GM12878 (cell line): ENCODE measurements at regions not wholly inside any gene's neighbourhood (a gene's known extent, or its start where the extent isn't known, plus 50 kb on each side); places are given as distances from the start of the nearest gene placed in this dataset.

Source experiments
- ATAC-seq: fragments of 200-7000 bp; cut with Tn5 transposase; 3 replicates; pipeline ENCODE4 v1.9.1; 2020; ENCODE audit warnings: mild to moderate bottlenecking, moderate library complexity
- BruUV-seq: library from RNA; stranded (reverse); fragments of 400-500 nt; replicated peaks from 2 replicates; lab custom pipeline; 2021; lab: Mats Ljungman, UMichigan
- CTCF ChIA-PET: fragments of 300-600 bp; sonication (Branson Sonifier 250); formaldehyde crosslinking; extraction: SDS; loops from one replicate; lab custom pipeline; 2021; ENCODE audit warnings: inconsistent platforms; lab: Yijun Ruan, JAX
- POLR2A ChIA-PET: fragments of 350-600 bp; formaldehyde crosslinking; extraction: SDS; loops from one replicate; lab custom pipeline; 2021; ENCODE audit warnings: inconsistent platforms; lab: Charles Lee
- RAD21 ChIA-PET: fragments of 300-600 bp; sonication (Branson Sonifier 250); formaldehyde crosslinking; loops from one replicate; lab custom pipeline; 2023; ENCODE audit warnings: antibody characterized with exemption; ENCODE audit not compliant: unreplicated experiment; lab: Charles Lee
- SMC1A ChIA-PET: fragments of 300-600 bp; sonication (Branson Sonifier 250); formaldehyde crosslinking; loops from one replicate; lab custom pipeline; 2023; ENCODE audit not compliant: unreplicated experiment, uncharacterized antibody; lab: Charles Lee
- DNase-seq: peaks from one replicate; pipeline ENCODE4 v3.0.0-alpha.2; 2011; ENCODE audit warnings: low read depth, low spot score
- FAIRE-seq: peaks from 3 replicates; lab custom pipeline; 2011; peaks lifted over from hg19 to GRCh38; lab: Jason Lieb, UNC
- H2AFZ ChIP-seq: 2 replicates; pipeline ENCODE4 v1.6.0; 2011; ENCODE audit warnings: low read depth, low read length, control low read depth; ENCODE audit not compliant: control insufficient read depth
- H3K27ac ChIP-seq: 2 replicates; pipeline ENCODE4 v1.5.1; 2011; ENCODE audit warnings: control low read depth; ENCODE audit not compliant: control insufficient read depth, insufficient read depth
- H3K27me3 ChIP-seq, 2 experiments: replicated peaks in 1 of 2; 2 replicates each; pipeline versions ENCODE4 v1.6.0 to v1.6.1; 2011; ENCODE audit warnings: low read length in 1 of 2; ENCODE audit not compliant: control insufficient read depth in 2 of 2, insufficient read depth in 2 of 2
- H3K36me3 ChIP-seq, 2 experiments: 2 replicates each; pipeline ENCODE4 v1.5.1; 2011; ENCODE audit warnings: low read length in 1 of 2; ENCODE audit not compliant: control insufficient read depth in 2 of 2, insufficient read depth in 2 of 2
- H3K4me1 ChIP-seq: 2 replicates; pipeline ENCODE4 v1.6.1; 2011; ENCODE audit warnings: mild to moderate bottlenecking, low read length, moderate library complexity, mixed read lengths; ENCODE audit not compliant: control insufficient read depth, insufficient read depth
- H3K4me2 ChIP-seq: 2 replicates; pipeline ENCODE4 v1.6.0; 2011; ENCODE audit warnings: control low read depth; ENCODE audit not compliant: control insufficient read depth, insufficient read depth
- H3K4me3 ChIP-seq: fragments of 200-600 bp; sonication (generic); 2 replicates; pipeline ENCODE4 v1.5.1; 2016
- H3K79me2 ChIP-seq: 2 replicates; pipeline ENCODE4 v1.6.0; 2011; ENCODE audit warnings: low read length; ENCODE audit not compliant: control insufficient read depth, insufficient read depth
- H3K9ac ChIP-seq: 2 replicates; pipeline ENCODE4 v1.8.0; 2011; ENCODE audit warnings: low read length, control low read depth, mixed read lengths; ENCODE audit not compliant: control insufficient read depth, insufficient read depth
- H3K9me3 ChIP-seq: replicated peaks from 3 replicates; pipeline ENCODE4 v1.5.1; 2011; ENCODE audit warnings: mild to moderate bottlenecking, low read length; ENCODE audit not compliant: control insufficient read depth, insufficient read depth
- H4K20me1 ChIP-seq: 2 replicates; pipeline ENCODE4 v1.6.0; 2011; ENCODE audit not compliant: control insufficient read depth, insufficient read depth
- ATF7 ChIP-seq: fragments of 450-650 bp; IDR thresholded peaks from 2 replicates; pipeline ENCODE4 v1.6.1; 2016; ENCODE audit warnings: low read depth, mild to moderate bottlenecking
- BCL11A ChIP-seq: IDR thresholded peaks from 2 replicates; pipeline ENCODE4 v1.6.1; 2011; ENCODE audit warnings: low read depth, low read length
- DPF2 ChIP-seq: fragments of 450-650 bp; IDR thresholded peaks from 2 replicates; pipeline ENCODE4 v1.6.1; 2017; ENCODE audit warnings: mild to moderate bottlenecking
- FOXK2 ChIP-seq: fragments of 450-650 bp; IDR thresholded peaks from 2 replicates; pipeline ENCODE4 v1.6.1; 2017; ENCODE audit warnings: mild to moderate bottlenecking, moderate library complexity
- HDAC2 ChIP-seq: fragments of 200-600 bp; sonication (generic); IDR thresholded peaks from 2 replicates; pipeline ENCODE4 v1.6.1; 2017
- KAT2A ChIP-seq: conservative IDR thresholded peaks from 2 replicates; pipeline ENCODE4 v1.6.1; 2011; ENCODE audit warnings: low read depth, low read length; ENCODE audit not compliant: control insufficient read depth
- MEF2B ChIP-seq: fragments of 450-650 bp; IDR thresholded peaks from 2 replicates; pipeline ENCODE4 v1.6.1; 2018; ENCODE audit warnings: mild to moderate bottlenecking, moderate library complexity; ENCODE audit not compliant: partially characterized antibody, poor library complexity, severe bottlenecking
- MYB ChIP-seq: fragments of 150-350 bp; IDR thresholded peaks from 2 replicates; pipeline ENCODE4 v1.6.1; 2014; ENCODE audit warnings: mild to moderate bottlenecking, low read depth, low read length, borderline replicate concordance
- NFYB ChIP-seq: IDR thresholded peaks from 2 replicates; pipeline ENCODE4 v1.6.1; 2011; ENCODE audit warnings: low read depth, mild to moderate bottlenecking, low read length, improper control_type of control experiment, moderate library complexity; ENCODE audit not compliant: insufficient read depth
- SMC3 ChIP-seq: IDR thresholded peaks from 2 replicates; pipeline ENCODE4 v1.6.1; 2011; ENCODE audit warnings: low read length, improper control_type of control experiment, borderline replicate concordance
- TCF7 ChIP-seq: IDR thresholded peaks from 2 replicates; pipeline ENCODE4 v1.6.1; 2014; ENCODE audit warnings: antibody characterized with exemption, borderline replicate concordance
- USF2 ChIP-seq: IDR thresholded peaks from 2 replicates; pipeline ENCODE4 v1.6.1; 2011; ENCODE audit warnings: low read depth, low read length, improper control_type of control experiment, borderline replicate concordance
- YBX1 ChIP-seq: fragments of 450-650 bp; IDR thresholded peaks from 2 replicates; pipeline ENCODE4 v1.6.1; 2016; ENCODE audit warnings: antibody characterized with exemption
- ZBTB33 ChIP-seq: fragments of 450-650 bp; IDR thresholded peaks from 2 replicates; pipeline ENCODE4 v1.6.1; 2017; ENCODE audit warnings: mild to moderate bottlenecking
- ZBTB4 ChIP-seq: fragments of 450-650 bp; formaldehyde crosslinking; IDR thresholded peaks from 2 replicates; pipeline ENCODE4 v1.4.0; 2022; ENCODE audit warnings: mild to moderate bottlenecking, moderate library complexity
- ZNF207 ChIP-seq: fragments of 450-650 bp; IDR thresholded peaks from 2 replicates; pipeline ENCODE4 v1.6.1; 2014; ENCODE audit warnings: antibody characterized with exemption, mild to moderate bottlenecking, borderline replicate concordance
- ZNF274 ChIP-seq: IDR thresholded peaks from one replicate; pipeline ENCODE4 v1.8.0; 2011; ENCODE audit not compliant: insufficient read length, insufficient read depth
- WGBS: methylation state at CpG from one replicate; pipeline ENCODE4 v1.1.6; 2016; ENCODE audit warnings: low lambda C conversion rate; ENCODE audit not compliant: insufficient replicate concordance, insufficient coverage; ENCODE audit errors: missing lambda C conversion rate; 5-methylcytosine and 5-hydroxymethylcytosine counted together
- in situ Hi-C: fragments of 300-500 bp; cut with MboI; formaldehyde crosslinking; loops from 9 replicates; pipeline ENCODE4 v1.14.3; 2018; ENCODE audit warnings: mixed read lengths
- intact Hi-C: fragments of 100-400 bp; cut with micrococcal nuclease; formaldehyde crosslinking; loops from one replicate; pipeline ENCODE4 v1.14.2; 2022; ENCODE audit not compliant: unreplicated experiment
- TF ChIP-seq, protein P1 (sequence below): fragments of 450-650 bp; IDR thresholded peaks from 2 replicates; pipeline ENCODE4 v1.6.1; 2016; ENCODE audit warnings: mild to moderate bottlenecking

DNA sequence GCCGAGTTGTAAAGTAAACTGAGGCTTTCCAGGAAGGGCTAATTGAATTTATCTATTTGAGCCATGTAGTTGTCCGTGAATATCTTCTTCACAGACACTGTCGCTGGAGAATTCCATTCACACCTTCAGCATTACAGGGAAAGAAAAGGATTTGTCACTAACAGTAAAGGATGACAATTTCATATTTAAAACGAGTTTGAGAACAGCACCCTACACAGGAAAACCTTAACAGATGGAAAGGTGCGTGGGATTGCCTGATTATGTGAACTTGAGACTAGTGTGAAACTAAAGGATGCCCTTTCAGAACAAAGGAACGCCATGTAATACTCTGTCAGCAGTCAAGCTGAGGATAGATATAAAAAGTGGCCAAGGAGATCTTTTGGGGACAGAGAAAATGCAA is 492.5 kb upstream of the ADGRL2 start (continued):
- TF ChIP-seq ZNF274 = no peak

DNA sequence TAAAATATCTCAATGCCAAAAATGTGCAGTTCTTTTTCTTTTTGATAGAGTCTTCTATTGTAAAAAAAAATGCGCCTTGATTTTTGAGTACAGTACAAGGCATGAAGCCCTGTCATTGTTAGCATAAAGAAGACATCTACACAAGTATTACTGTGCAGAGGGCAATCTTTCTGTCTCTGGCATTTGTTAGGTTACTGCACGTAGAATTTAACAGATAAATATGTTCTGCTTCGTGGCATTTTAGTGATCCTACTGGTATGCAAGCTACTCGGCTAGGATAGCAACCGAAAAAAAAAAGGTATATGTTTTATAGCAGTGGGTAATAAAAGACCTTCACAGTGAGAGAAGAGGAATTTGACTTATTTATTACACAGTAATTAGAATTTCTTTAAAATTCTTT is 492.9 kb upstream of the ADGRL2 start:
- Histone ChIP-seq H3K36me3 (no peaks in the 10 kb centered on the region), H3K4me3 (no peak overlapping the region), H3K27ac (no peak overlapping the region), H3K79me2 (no peaks in the 10 kb centered on the region), H2AFZ (no peak overlapping the region), H3K4me2 (no peak overlapping the region), H3K27me3 (peaks cover 1 to 3% of the 10 kb centered on the region in 2 experiments; a peak in 1 of 4 replicates), H4K20me1 (no peaks in the 10 kb centered on the region), H3K9me3 (no peaks in the 10 kb centered on the region), H3K4me1 (no peaks in the 10 kb centered on the region), H3K9ac (no peak overlapping the region)
- in situ Hi-C loops = no loop called here
- DNase-seq (no peak), ATAC-seq (no peak), FAIRE-seq (no peak)
- TF ChIP-seq ZBTB4 (no peak), BCL11A (no peak), DPF2 (no peak), HDAC2 (no peak), NFYB (no peak), TCF7 (no peak), KAT2A (no peak), SMC3 (no peak), ATF7 (no peak), MEF2B (no peak), MYB (no peak), ZBTB33 (no peak), ZNF207 (no peak), USF2 (no peak), YBX1 (no peak), FOXK2 (no peak)
- TF ChIP-seq, protein P1, sequence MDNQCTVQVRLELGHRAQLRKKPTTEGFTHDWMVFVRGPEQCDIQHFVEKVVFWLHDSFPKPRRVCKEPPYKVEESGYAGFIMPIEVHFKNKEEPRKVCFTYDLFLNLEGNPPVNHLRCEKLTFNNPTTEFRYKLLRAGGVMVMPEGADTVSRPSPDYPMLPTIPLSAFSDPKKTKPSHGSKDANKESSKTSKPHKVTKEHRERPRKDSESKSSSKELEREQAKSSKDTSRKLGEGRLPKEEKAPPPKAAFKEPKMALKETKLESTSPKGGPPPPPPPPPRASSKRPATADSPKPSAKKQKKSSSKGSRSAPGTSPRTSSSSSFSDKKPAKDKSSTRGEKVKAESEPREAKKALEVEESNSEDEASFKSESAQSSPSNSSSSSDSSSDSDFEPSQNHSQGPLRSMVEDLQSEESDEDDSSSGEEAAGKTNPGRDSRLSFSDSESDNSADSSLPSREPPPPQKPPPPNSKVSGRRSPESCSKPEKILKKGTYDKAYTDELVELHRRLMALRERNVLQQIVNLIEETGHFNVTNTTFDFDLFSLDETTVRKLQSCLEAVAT = no peak
- BruUV-seq = no TSS peak
- intact Hi-C loops = no loop called here
- CTCF ChIA-PET = no interaction called here
- POLR2A ChIA-PET = interaction anchor here (0.6 kb wide), 1 partner anchor 123 kb away, joined by 5 read pairs; no protein-coding TSS in a partner anchor
- RAD21 ChIA-PET = no interaction called here
- SMC1A ChIA-PET = no interaction called here
- WGBS = 24% methylated on average over 5 of the region's 5 CpGs
